SK-N-SH (cell line): ENCODE measurements at regions not wholly inside any gene's neighbourhood (a gene's known extent, or its start where the extent isn't known, plus 50 kb on each side); places are given as distances from the start of the nearest gene placed in this dataset.
A peak's percentile ranks its signal among the peaks of the same experiment; 100 is the strongest.

Experiments used
- CTCF ChIA-PET: fragments of 300-600, 350-600 bp; formaldehyde crosslinking; extraction: SDS; loops from one replicate; lab custom pipeline; 2021; lab: Yijun Ruan, JAX
- POLR2A ChIA-PET: fragments of 350-600 bp; sonication (Branson Sonifier 250); formaldehyde crosslinking; extraction: SDS; loops from one replicate; lab custom pipeline; 2020; ENCODE audit warnings: antibody characterized with exemption, inconsistent platforms; lab: Yijun Ruan, JAX
- DNase-seq: peaks from one replicate; pipeline ENCODE4 v3.0.0; 2012
- H2AFZ ChIP-seq: fragments of 200-600 bp; sonication (generic); 2 replicates; pipeline ENCODE4 v1.8.1; 2016; ENCODE audit warnings: antibody characterized with exemption, mild to moderate bottlenecking, low read depth
- H3F3A ChIP-seq: fragments of 200-600 bp; sonication (generic); replicated peaks from 2 replicates; pipeline ENCODE3; 2016; ENCODE audit warnings: antibody characterized with exemption, mild to moderate bottlenecking; ENCODE audit not compliant: insufficient read depth
- H3K27ac ChIP-seq, 2 experiments: fragments of 200-500 bp in 1 of 2; fragments of 200-600 bp in 1 of 2; sonication (Bioruptor generic) in 1 of 2; sonication (generic), shearing (Covaris generic) in 1 of 2; 2 replicates each; pipeline versions ENCODE4 v1.5.1 to v1.6.1; 2014 to 2016; ENCODE audit warnings: low read depth in 2 of 2, inconsistent platforms in 1 of 2, low read length in 1 of 2, mild to moderate bottlenecking in 1 of 2, mixed read lengths in 1 of 2
- H3K27me3 ChIP-seq: fragments of 200-600 bp; sonication (generic), shearing (Covaris generic); 2 replicates; pipeline ENCODE4 v1.6.1; 2016; ENCODE audit warnings: mixed run types; ENCODE audit not compliant: insufficient read depth
- H3K36me3 ChIP-seq, 2 experiments: fragments of 200-500 bp in 1 of 2; fragments of 200-600 bp in 1 of 2; sonication (Bioruptor generic) in 1 of 2; sonication (generic) in 1 of 2; replicated peaks in 1 of 2; 2 replicates each; pipeline versions ENCODE3 to v1.5.1; 2014 to 2016; ENCODE audit warnings: low read length in 1 of 2, mild to moderate bottlenecking in 1 of 2; ENCODE audit not compliant: insufficient read depth in 2 of 2, control insufficient read depth in 1 of 2
- H3K4me1 ChIP-seq, 2 experiments: fragments of 200-500 bp in 1 of 2; fragments of 200-600 bp in 1 of 2; sonication (Bioruptor generic) in 1 of 2; sonication (generic), shearing (Covaris generic) in 1 of 2; 2 replicates each; pipeline versions ENCODE4 v1.5.1 to v1.6.1; 2014 to 2016; ENCODE audit warnings: low read depth in 1 of 2, low read length in 1 of 2, mixed run types in 1 of 2; ENCODE audit not compliant: insufficient read depth in 2 of 2, control insufficient read depth in 1 of 2
- H3K4me2 ChIP-seq: fragments of 200-600 bp; sonication (generic), shearing (Covaris generic); 2 replicates; pipeline ENCODE4 v1.6.1; 2017; ENCODE audit warnings: mixed run types
- H3K4me3 ChIP-seq, 2 experiments: fragments of 200-500 bp in 1 of 2; fragments of 200-600 bp in 1 of 2; sonication (Bioruptor generic) in 1 of 2; sonication (generic), shearing (Covaris generic) in 1 of 2; 2 replicates each; pipeline versions ENCODE4 v1.5.1 to v1.8.1; 2014 to 2016; ENCODE audit warnings: low read depth in 2 of 2, inconsistent platforms in 1 of 2, low read length in 1 of 2, mild to moderate bottlenecking in 1 of 2, mixed read lengths in 1 of 2, moderate library complexity in 1 of 2
- H3K79me2 ChIP-seq: fragments of 200-600 bp; sonication (generic); 2 replicates; pipeline ENCODE4 v1.8.1; 2017; ENCODE audit warnings: mild to moderate bottlenecking; ENCODE audit not compliant: insufficient read depth
- H3K9ac ChIP-seq: fragments of 200-600 bp; sonication (generic); 2 replicates; pipeline ENCODE4 v1.6.1; 2017; ENCODE audit warnings: mixed run types
- H3K9me2 ChIP-seq: fragments of 200-600 bp; sonication (generic); 2 replicates; pipeline ENCODE4 v1.6.1; 2017; ENCODE audit warnings: mixed run types
- H3K9me3 ChIP-seq: fragments of 200-600 bp; sonication (generic); 2 replicates; pipeline ENCODE4 v1.6.1; 2017; ENCODE audit warnings: mixed run types, mild to moderate bottlenecking, moderate library complexity
- H4K20me1 ChIP-seq: fragments of 200-600 bp; sonication (generic); 2 replicates; pipeline ENCODE4 v1.6.1; 2017; ENCODE audit warnings: mild to moderate bottlenecking, mixed run types; ENCODE audit not compliant: insufficient read depth
- CHD2 ChIP-seq: fragments of 150-350 bp; IDR thresholded peaks from 2 replicates; pipeline ENCODE4 v1.6.1; 2018; ENCODE audit warnings: low read length; ENCODE audit not compliant: partially characterized antibody
- EP300 ChIP-seq, 2 experiments: IDR thresholded peaks; 2 replicates each; pipeline versions ENCODE4 v1.4.0 to v1.6.1; 2012; ENCODE audit warnings: borderline replicate concordance in 1 of 2, low read depth in 1 of 2, low read length in 1 of 2
- EZH2phosphoT487 ChIP-seq: fragments of 200-600 bp; sonication (generic); IDR thresholded peaks from 2 replicates; pipeline ENCODE4 v1.6.1; 2017; ENCODE audit warnings: low read depth, mixed run types, mild to moderate bottlenecking, antibody characterized with exemption, moderate library complexity, borderline replicate concordance
- FOSL2 ChIP-seq: IDR thresholded peaks from 2 replicates; pipeline ENCODE4 v1.4.0; 2012; ENCODE audit warnings: low read depth, mild to moderate bottlenecking, moderate library complexity, borderline replicate concordance
- FOXJ3 ChIP-seq: sonication (generic); formaldehyde crosslinking; IDR thresholded peaks from 2 replicates; pipeline ENCODE4 v1.5.1; 2020; ENCODE audit warnings: mild to moderate bottlenecking, missing genetic modification reagents
- FOXM1 ChIP-seq: IDR thresholded peaks from 2 replicates; pipeline ENCODE4 v1.4.0; 2012; ENCODE audit warnings: low read depth, mild to moderate bottlenecking
- GABPA ChIP-seq: IDR thresholded peaks from 2 replicates; pipeline ENCODE4 v1.4.0; 2012; ENCODE audit warnings: low read depth, mild to moderate bottlenecking
- GATA2 ChIP-seq: sonication (generic); formaldehyde crosslinking; IDR thresholded peaks from 2 replicates; pipeline ENCODE4 v1.5.0; 2020; ENCODE audit warnings: mild to moderate bottlenecking, missing genetic modification reagents
- JUND ChIP-seq: IDR thresholded peaks from 2 replicates; pipeline ENCODE4 v1.4.0; 2012
- MEF2A ChIP-seq: IDR thresholded peaks from 2 replicates; pipeline ENCODE4 v1.4.0; 2012; ENCODE audit warnings: low read depth, borderline replicate concordance
- NFIC ChIP-seq: IDR thresholded peaks from 2 replicates; pipeline ENCODE4 v1.4.0; 2012; ENCODE audit warnings: borderline replicate concordance
- RAD21 ChIP-seq: IDR thresholded peaks from 2 replicates; pipeline ENCODE4 v1.6.1; 2012; ENCODE audit warnings: mild to moderate bottlenecking, low read length
- WGBS: methylation state at CpG from one replicate; pipeline ENCODE4 v1.1.6; 2017; ENCODE audit warnings: low lambda C conversion rate; 5-methylcytosine and 5-hydroxymethylcytosine counted together
- TF ChIP-seq, protein P1 (sequence below): IDR thresholded peaks from 2 replicates; pipeline ENCODE4 v1.4.0; 2012; ENCODE audit warnings: low read depth, borderline replicate concordance
- TF ChIP-seq, protein P2 (sequence below): IDR thresholded peaks from 2 replicates; pipeline ENCODE4; 2012
- TF ChIP-seq, protein P3 (sequence below): fragments of 150-350 bp; IDR thresholded peaks from 2 replicates; pipeline ENCODE4 v1.6.1; 2016; ENCODE audit warnings: mild to moderate bottlenecking, low read depth, low read length
- TF ChIP-seq, protein P4 (sequence below): fragments of 150-350 bp; IDR thresholded peaks from 2 replicates; pipeline ENCODE4 v1.6.1; 2017; ENCODE audit warnings: antibody characterized with exemption, low read length, low read depth, borderline replicate concordance
- TF ChIP-seq, protein P5 (sequence below): fragments of 200-600 bp; sonication (generic); IDR thresholded peaks from 2 replicates; pipeline ENCODE4 v1.6.1; 2017; ENCODE audit warnings: antibody characterized with exemption, mild to moderate bottlenecking, moderate library complexity

DNA sequence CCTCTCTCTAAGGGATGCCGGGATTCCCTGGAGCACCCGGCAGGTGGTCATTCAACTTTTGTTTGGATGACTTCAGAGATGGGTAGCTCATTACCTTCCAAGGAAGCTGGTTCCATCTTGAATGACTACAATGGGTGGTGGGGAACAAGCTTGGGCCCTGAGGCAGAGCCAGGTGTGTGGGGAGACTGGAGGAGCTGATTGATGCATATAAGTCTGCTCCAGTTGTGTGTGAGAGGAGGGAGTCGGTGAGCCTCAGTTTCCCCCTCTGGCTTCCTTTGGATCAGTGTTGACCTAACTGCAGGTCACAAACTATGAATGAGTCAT lies 133.8 kb upstream of the ZBTB40 start:
- Histone ChIP-seq H3K27me3 (no peaks in the 10 kb centered on the region; the same call in 1 of the 2 replicates), H3K79me2 (no peaks in the 10 kb centered on the region), H3K9ac (no peak overlapping the region), H3K27ac (peak overlapping the region in 1 of 2 experiments; percentile 97; a peak in 2 of 4 replicates), H3F3A (no peaks in the 10 kb centered on the region), H3K9me3 (no peaks in the 10 kb centered on the region), H3K4me2 (no peak overlapping the region), H2AFZ (no peak overlapping the region), H3K4me3 (no peak overlapping the region), H4K20me1 (no peaks in the 10 kb centered on the region), H3K36me3 (no peaks in the 10 kb centered on the region), H3K9me2 (no peaks in the 10 kb centered on the region), H3K4me1 (peaks cover 0 to 46% of the 10 kb centered on the region in 2 experiments; a peak in 2 of 4 replicates)
- CTCF ChIA-PET, result interaction anchor here (0.6 to 2.2 kb wide), 18 partner anchors 9 to 1720 kb away, joined by 3 to 8 read pairs (median 4); no protein-coding TSS in a partner anchor
- no peak for DNase-seq
- POLR2A ChIA-PET, result interaction anchor here (0.6 to 1.4 kb wide), 4 partner anchors 10 to 943 kb away, joined by 3 to 4 read pairs (median 4); no protein-coding TSS in a partner anchor
- WGBS, result 69% methylated on average over 2 of the region's 3 CpGs
- TF ChIP-seq, protein P1, sequence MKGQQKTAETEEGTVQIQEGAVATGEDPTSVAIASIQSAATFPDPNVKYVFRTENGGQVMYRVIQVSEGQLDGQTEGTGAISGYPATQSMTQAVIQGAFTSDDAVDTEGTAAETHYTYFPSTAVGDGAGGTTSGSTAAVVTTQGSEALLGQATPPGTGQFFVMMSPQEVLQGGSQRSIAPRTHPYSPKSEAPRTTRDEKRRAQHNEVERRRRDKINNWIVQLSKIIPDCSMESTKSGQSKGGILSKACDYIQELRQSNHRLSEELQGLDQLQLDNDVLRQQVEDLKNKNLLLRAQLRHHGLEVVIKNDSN, result no peak
- TF ChIP-seq EP300 (IDR thresholded peaks at IDR 0.05; ENCODE audit: borderline replicate concordance in 1 of 2, low read depth in 1 of 2, low read length in 1 of 2) (no peak), JUND (no peak), GABPA (no peak), FOSL2 (no peak), FOXJ3 (CRISPR knock-in tag) (no peak), CHD2 (no peak), RAD21 (no peak), NFIC (no peak), EZH2phosphoT487 (no peak), GATA2 (CRISPR knock-in tag) (no peak), FOXM1 (no peak)
- TF ChIP-seq, protein P2, sequence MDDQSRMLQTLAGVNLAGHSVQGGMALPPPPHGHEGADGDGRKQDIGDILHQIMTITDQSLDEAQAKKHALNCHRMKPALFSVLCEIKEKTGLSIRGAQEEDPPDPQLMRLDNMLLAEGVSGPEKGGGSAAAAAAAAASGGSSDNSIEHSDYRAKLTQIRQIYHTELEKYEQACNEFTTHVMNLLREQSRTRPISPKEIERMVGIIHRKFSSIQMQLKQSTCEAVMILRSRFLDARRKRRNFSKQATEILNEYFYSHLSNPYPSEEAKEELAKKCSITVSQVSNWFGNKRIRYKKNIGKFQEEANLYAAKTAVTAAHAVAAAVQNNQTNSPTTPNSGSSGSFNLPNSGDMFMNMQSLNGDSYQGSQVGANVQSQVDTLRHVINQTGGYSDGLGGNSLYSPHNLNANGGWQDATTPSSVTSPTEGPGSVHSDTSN, result no peak

DNA sequence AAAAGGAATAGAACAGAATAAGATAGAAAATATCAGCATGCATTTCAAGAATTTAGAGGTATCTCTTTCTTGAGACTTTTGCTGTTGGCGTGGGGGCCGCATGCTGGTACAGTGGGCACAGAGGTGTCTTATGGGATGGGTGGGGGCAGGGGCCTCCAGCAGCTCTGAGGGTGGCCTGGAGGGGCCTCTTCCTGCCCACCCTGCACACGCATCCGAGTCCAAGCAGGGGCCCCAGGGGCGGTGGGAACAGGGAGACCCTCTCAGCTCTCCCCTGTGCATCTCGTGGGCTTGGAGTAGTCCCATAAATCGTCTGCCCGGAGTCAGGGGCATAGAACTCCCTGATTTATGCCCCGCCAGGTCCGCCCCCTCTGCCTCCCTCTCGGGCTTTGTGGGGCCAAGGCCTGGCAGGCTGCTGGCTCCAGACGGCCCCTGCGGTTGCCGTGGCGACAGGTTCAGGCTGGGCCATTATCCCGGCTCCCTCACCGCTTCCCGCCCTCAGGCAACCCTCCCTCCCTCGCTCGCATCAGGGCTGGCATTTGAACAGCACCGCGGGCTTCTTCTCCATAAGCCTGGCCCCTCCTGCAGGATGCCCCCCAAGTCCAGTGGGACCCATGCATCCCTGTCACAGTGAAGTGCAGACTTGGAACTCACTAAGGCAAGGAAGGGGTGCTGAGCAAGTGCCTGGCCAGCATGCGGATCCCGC lies 133.2 kb upstream of the ZBTB40 start:
- peaks cover 0 to 49% of the 10 kb centered on the region in 2 experiments; a peak in 2 of 4 replicates for H3K4me1 ChIP-seq
- no peaks in the 10 kb centered on the region for H3K36me3 ChIP-seq
- H2AFZ ChIP-seq, result no peak overlapping the region
- H3K79me2 ChIP-seq, result no peaks in the 10 kb centered on the region
- H3K4me3 ChIP-seq, result no peak overlapping the region; a peak in 1 of 4 replicates
- H3K4me2 ChIP-seq, result no peak overlapping the region
- H3K9ac ChIP-seq, result no peak overlapping the region
- H3K9me2 ChIP-seq, result no peaks in the 10 kb centered on the region
- POLR2A ChIA-PET, result interaction anchor here (0.6 to 1.4 kb wide), 4 partner anchors 10 to 943 kb away, joined by 3 to 4 read pairs (median 4); no protein-coding TSS in a partner anchor
- no peaks in the 10 kb centered on the region for H4K20me1 ChIP-seq
- no peaks in the 10 kb centered on the region for H3K9me3 ChIP-seq
- CTCF ChIA-PET, result interaction anchor here (0.6 to 2.2 kb wide), 14 partner anchors 10 to 213 kb away, joined by 3 to 8 read pairs (median 4); no protein-coding TSS in a partner anchor
- no peaks in the 10 kb centered on the region; the same call in 1 of the 2 replicates for H3K27me3 ChIP-seq
- no peaks in the 10 kb centered on the region for H3F3A ChIP-seq
- peak overlapping the region in 1 of 2 experiments; percentile 97; a peak in 2 of 4 replicates for H3K27ac ChIP-seq
- DNase-seq, result peak; percentile 93
- 37% methylated on average over 15 of the region's 24 CpGs for WGBS
- TF ChIP-seq RAD21 (0 out of 2 replicates have a peak, but pooled peaks have one; percentile 26), EZH2phosphoT487 (no peak), FOSL2 (no peak), MEF2A (no peak)
- TF ChIP-seq, protein P2, result no peak
- TF ChIP-seq, protein P3, sequence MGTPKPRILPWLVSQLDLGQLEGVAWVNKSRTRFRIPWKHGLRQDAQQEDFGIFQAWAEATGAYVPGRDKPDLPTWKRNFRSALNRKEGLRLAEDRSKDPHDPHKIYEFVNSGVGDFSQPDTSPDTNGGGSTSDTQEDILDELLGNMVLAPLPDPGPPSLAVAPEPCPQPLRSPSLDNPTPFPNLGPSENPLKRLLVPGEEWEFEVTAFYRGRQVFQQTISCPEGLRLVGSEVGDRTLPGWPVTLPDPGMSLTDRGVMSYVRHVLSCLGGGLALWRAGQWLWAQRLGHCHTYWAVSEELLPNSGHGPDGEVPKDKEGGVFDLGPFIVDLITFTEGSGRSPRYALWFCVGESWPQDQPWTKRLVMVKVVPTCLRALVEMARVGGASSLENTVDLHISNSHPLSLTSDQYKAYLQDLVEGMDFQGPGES, result no peak
- TF ChIP-seq, protein P4, sequence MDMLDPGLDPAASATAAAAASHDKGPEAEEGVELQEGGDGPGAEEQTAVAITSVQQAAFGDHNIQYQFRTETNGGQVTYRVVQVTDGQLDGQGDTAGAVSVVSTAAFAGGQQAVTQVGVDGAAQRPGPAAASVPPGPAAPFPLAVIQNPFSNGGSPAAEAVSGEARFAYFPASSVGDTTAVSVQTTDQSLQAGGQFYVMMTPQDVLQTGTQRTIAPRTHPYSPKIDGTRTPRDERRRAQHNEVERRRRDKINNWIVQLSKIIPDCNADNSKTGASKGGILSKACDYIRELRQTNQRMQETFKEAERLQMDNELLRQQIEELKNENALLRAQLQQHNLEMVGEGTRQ, result no peak
- TF ChIP-seq, protein P5, sequence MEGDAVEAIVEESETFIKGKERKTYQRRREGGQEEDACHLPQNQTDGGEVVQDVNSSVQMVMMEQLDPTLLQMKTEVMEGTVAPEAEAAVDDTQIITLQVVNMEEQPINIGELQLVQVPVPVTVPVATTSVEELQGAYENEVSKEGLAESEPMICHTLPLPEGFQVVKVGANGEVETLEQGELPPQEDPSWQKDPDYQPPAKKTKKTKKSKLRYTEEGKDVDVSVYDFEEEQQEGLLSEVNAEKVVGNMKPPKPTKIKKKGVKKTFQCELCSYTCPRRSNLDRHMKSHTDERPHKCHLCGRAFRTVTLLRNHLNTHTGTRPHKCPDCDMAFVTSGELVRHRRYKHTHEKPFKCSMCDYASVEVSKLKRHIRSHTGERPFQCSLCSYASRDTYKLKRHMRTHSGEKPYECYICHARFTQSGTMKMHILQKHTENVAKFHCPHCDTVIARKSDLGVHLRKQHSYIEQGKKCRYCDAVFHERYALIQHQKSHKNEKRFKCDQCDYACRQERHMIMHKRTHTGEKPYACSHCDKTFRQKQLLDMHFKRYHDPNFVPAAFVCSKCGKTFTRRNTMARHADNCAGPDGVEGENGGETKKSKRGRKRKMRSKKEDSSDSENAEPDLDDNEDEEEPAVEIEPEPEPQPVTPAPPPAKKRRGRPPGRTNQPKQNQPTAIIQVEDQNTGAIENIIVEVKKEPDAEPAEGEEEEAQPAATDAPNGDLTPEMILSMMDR, result no peak
- TF ChIP-seq, protein P1, result no peak
